ENCODE measurements at regions not wholly inside any gene's neighbourhood (a gene's known extent, or its start where the extent isn't known, plus 50 kb on each side); places are given as distances from the start of the nearest gene placed in this dataset.
"Not testable (repeated sequence)": the region's sequence is repeated elsewhere in the genome, so short reads cannot be mapped to it uniquely, and the experiment has no call there.

GRCh38 chr12:97938031-97938430, 475.4 kb downstream of the RMST start:
- DNase-seq = no peak

GRCh38 chr12:97939156-97939555, 476.6 kb downstream of the RMST start:
- no peak for DNase-seq

GRCh38 chr12:97940105-97940504, 477.5 kb downstream of the RMST start:
- no peak for DNase-seq

GRCh38 chr12:97940629-97941028, 478.0 kb downstream of the RMST start:
- no peak for DNase-seq

- DNase-seq = no peak
Measured at GRCh38 chr12:97941686-97942354, 479.2 kb downstream of the RMST start.

- DNase-seq = no peak
Measured at GRCh38 chr12:97943359-97943758, 480.8 kb downstream of the RMST start.

- no peak for DNase-seq
Measured at GRCh38 chr12:97944576-97944975, 482.0 kb downstream of the RMST start.

- DNase-seq = no peak
Measured at GRCh38 chr12:97946701-97947100, 484.1 kb downstream of the RMST start.

- DNase-seq = no peak
Measured at GRCh38 chr12:97948591-97948990, 486.0 kb downstream of the RMST start.

- DNase-seq = no peak
Measured at GRCh38 chr12:97951239-97951638, 488.6 kb downstream of the RMST start.

GRCh38 chr12:97951717-97952116, 489.1 kb downstream of the RMST start:
- DNase-seq = no peak

- DNase-seq = no peak
Measured at GRCh38 chr12:97957109-97957508, 494.5 kb downstream of the RMST start.

GRCh38 chr12:97960225-97960624, 497.6 kb downstream of the RMST start:
- no peak for DNase-seq

GRCh38 chr12:97960741-97961608, 498.4 kb downstream of the RMST start:
- DNase-seq = no peak

- no peak for DNase-seq
Measured at GRCh38 chr12:97967831-97968230, 505.2 kb downstream of the RMST start.

GRCh38 chr12:97968641-97969197, 506.1 kb downstream of the RMST start:
- DNase-seq = no peak

GRCh38 chr12:97977870-97978405, 515.3 kb downstream of the RMST start:
- no peak for DNase-seq

GRCh38 chr12:97982684-97983083, 520.1 kb downstream of the RMST start:
- DNase-seq = no peak

- no peak for DNase-seq
Measured at GRCh38 chr12:97983796-97984195, 521.2 kb downstream of the RMST start.

- DNase-seq = no peak
Measured at GRCh38 chr12:97984436-97984835, 521.8 kb downstream of the RMST start.

GRCh38 chr12:97984974-97985580, 522.5 kb downstream of the RMST start:
- DNase-seq = no peak

GRCh38 chr12:97985834-97986233, 523.2 kb downstream of the RMST start:
- DNase-seq = no peak

- not testable (repeated sequence) for DNase-seq
Measured at GRCh38 chr12:97988588-97988987, 526.0 kb downstream of the RMST start.

Measured in NCI-H187 (cell line).